K562 (cell line): ENCODE measurements at regions not wholly inside any gene's neighbourhood (a gene's known extent, or its start where the extent isn't known, plus 50 kb on each side); places are given as distances from the start of the nearest gene placed in this dataset.
A peak's percentile ranks its signal among the peaks of the same experiment; 100 is the strongest.

ENCODE experiments used
- ATAC-seq: fragments of 200-7000 bp; cut with Tn5 transposase; 3 replicates; pipeline ENCODE4 v1.9.1; 2020; ENCODE audit warnings: moderate library complexity
- BruUV-seq: library from RNA; stranded (reverse); fragments of 400-500 nt; replicated peaks from 2 replicates; lab custom pipeline; 2021; lab: Mats Ljungman, UMichigan
- CTCF ChIA-PET: fragments of 300-600 bp; formaldehyde crosslinking; extraction: SDS; loops from one replicate; lab custom pipeline; 2021; ENCODE audit warnings: low intra/inter-chr PET ratio; lab: Yijun Ruan, JAX
- POLR2A ChIA-PET: fragments of 300-600, 350-650 bp; sonication (Branson Sonifier 250); formaldehyde crosslinking; extraction: SDS; loops from one replicate; lab custom pipeline; 2021; ENCODE audit warnings: antibody characterized with exemption, inconsistent platforms; lab: Yijun Ruan, JAX
- DNase-seq, 4 experiments: peaks; one replicate each; pipeline versions ENCODE4 v3.0.0 to v3.0.0-alpha.2; 2011 to 2018; ENCODE audit warnings: low spot score in 3 of 4, mixed read lengths in 3 of 4; ENCODE audit errors: extremely low read depth in 1 of 4
- FAIRE-seq: peaks from 2 replicates; lab custom pipeline; 2011; peaks lifted over from hg19 to GRCh38; lab: Jason Lieb, UNC
- H2AFZ ChIP-seq: 2 replicates; pipeline ENCODE4 v1.6.0; 2011; ENCODE audit warnings: low read depth, low read length, control low read depth, inconsistent platforms
- H3K27ac ChIP-seq: fragments of 200-600 bp; 3 replicates; pipeline ENCODE4 v1.8.0; 2011; ENCODE audit warnings: low read depth, mild to moderate bottlenecking, control low read depth, inconsistent platforms, low read length, moderate library complexity, mixed read lengths; ENCODE audit errors: extremely low read depth
- H3K27me3 ChIP-seq, 2 experiments: fragments of 300-600 bp in 1 of 2; 2 replicates in 1 of 2; 3 replicates in 1 of 2; pipeline versions ENCODE4 v1.6.0 to v1.8.0; 2011; ENCODE audit warnings: inconsistent platforms in 2 of 2, low read length in 2 of 2, mild to moderate bottlenecking in 1 of 2, mixed read lengths in 1 of 2, moderate library complexity in 1 of 2; ENCODE audit not compliant: control insufficient read depth in 2 of 2, insufficient read depth in 2 of 2
- H3K36me3 ChIP-seq: fragments of 300-600 bp; 3 replicates; pipeline ENCODE4 v1.8.0; 2011; ENCODE audit warnings: mild to moderate bottlenecking, low read length, inconsistent platforms; ENCODE audit not compliant: control insufficient read depth, insufficient read depth
- H3K4me1 ChIP-seq, 2 experiments: fragments of 200-600 bp in 1 of 2; replicated peaks in 1 of 2; 2 replicates in 1 of 2; 3 replicates in 1 of 2; pipeline versions ENCODE4 v1.5.1 to v1.8.0; 2011; ENCODE audit warnings: inconsistent platforms in 2 of 2, low read length in 2 of 2, mild to moderate bottlenecking in 1 of 2, mixed read lengths in 1 of 2, moderate library complexity in 1 of 2; ENCODE audit not compliant: control insufficient read depth in 2 of 2, insufficient read depth in 2 of 2
- H3K4me2 ChIP-seq: 2 replicates; pipeline ENCODE4 v1.6.1; 2011; ENCODE audit warnings: low read length, control low read depth, inconsistent platforms, mixed read lengths; ENCODE audit not compliant: insufficient read depth
- H3K4me3 ChIP-seq: fragments of 200-600 bp; sonication (generic), shearing (Covaris generic); 2 replicates; pipeline ENCODE4 v1.5.1; 2016; ENCODE audit warnings: control low read depth, inconsistent platforms
- H3K79me2 ChIP-seq: fragments of 200-600 bp; 3 replicates; pipeline ENCODE4 v1.8.0; 2011; ENCODE audit warnings: low read length, inconsistent platforms; ENCODE audit not compliant: control insufficient read depth, insufficient read depth
- H3K9ac ChIP-seq, 2 experiments: 2 replicates each; pipeline versions ENCODE4 v1.6.0 to v1.6.1; 2011; ENCODE audit warnings: low read depth in 2 of 2, low read length in 2 of 2, control low read depth in 1 of 2, inconsistent platforms in 1 of 2, mild to moderate bottlenecking in 1 of 2, mixed read lengths in 1 of 2; ENCODE audit not compliant: insufficient read depth in 1 of 2
- H3K9me1 ChIP-seq: one replicate; pipeline ENCODE4 v1.6.0; 2011; ENCODE audit warnings: inconsistent platforms, mild to moderate bottlenecking, low read length, moderate library complexity; ENCODE audit not compliant: control insufficient read depth, insufficient read depth
- H3K9me3 ChIP-seq: replicated peaks from 2 replicates; pipeline ENCODE4 v1.5.1; 2011; ENCODE audit warnings: low read depth, low read length, inconsistent platforms; ENCODE audit not compliant: control insufficient read depth, insufficient read depth
- H4K20me1 ChIP-seq: replicated peaks from 2 replicates; pipeline ENCODE4 v1.6.1; 2011; ENCODE audit warnings: low read length, inconsistent platforms, mixed read lengths; ENCODE audit not compliant: control insufficient read depth, insufficient read depth
- ARID2 ChIP-seq: fragments of 450-650 bp; IDR thresholded peaks from 2 replicates; pipeline ENCODE4 v1.6.1; 2017; ENCODE audit warnings: antibody characterized with exemption, mild to moderate bottlenecking
- E2F3 ChIP-seq: fragments of 250-450 bp; sonication (Bioruptor Pico); IDR thresholded peaks from 2 replicates; pipeline ENCODE4 v1.4.0; 2020; ENCODE audit warnings: mild to moderate bottlenecking
- HDGF ChIP-seq: fragments of 450-650 bp; IDR thresholded peaks from 2 replicates; pipeline ENCODE4 v1.6.1; 2016
- KDM1A ChIP-seq, 2 experiments: fragments of 450-650 bp; IDR thresholded peaks; 2 replicates each; pipeline ENCODE4 v1.6.1; 2016; ENCODE audit warnings: mild to moderate bottlenecking in 2 of 2
- MAFF ChIP-seq: IDR thresholded peaks from 2 replicates; pipeline ENCODE4 v1.6.1; 2012; ENCODE audit warnings: low read length, improper control_type of control experiment
- MTA2 ChIP-seq: fragments of 450-650 bp; IDR thresholded peaks from 2 replicates; pipeline ENCODE4 v1.6.1; 2016; ENCODE audit warnings: low read depth
- NCOA2 ChIP-seq, 2 experiments: fragments of 450-650 bp; IDR thresholded peaks; 2 replicates each; pipeline ENCODE4 v1.6.1; 2018; ENCODE audit warnings: mild to moderate bottlenecking in 2 of 2, moderate library complexity in 1 of 2; ENCODE audit not compliant: partially characterized antibody in 2 of 2
- NFIC ChIP-seq: fragments of 450-650 bp; IDR thresholded peaks from 2 replicates; pipeline ENCODE4 v1.6.1; 2017; ENCODE audit warnings: mild to moderate bottlenecking, inconsistent platforms
- NR2C1 ChIP-seq, 2 experiments: fragments of 450-650 bp; IDR thresholded peaks; 2 replicates each; pipeline ENCODE4 v1.6.1; 2017; ENCODE audit warnings: mild to moderate bottlenecking in 2 of 2, antibody characterized with exemption in 1 of 2, inconsistent platforms in 1 of 2, missing compliant biosample characterization in 1 of 2, missing genetic modification characterization in 1 of 2
- NRF1 ChIP-seq, 2 experiments: fragments of 450-650 bp; IDR thresholded peaks in 1 of 2; conservative IDR thresholded peaks in 1 of 2; 2 replicates each; pipeline ENCODE4 v1.6.1; 2014; ENCODE audit warnings: mild to moderate bottlenecking in 2 of 2
- SREBF1 ChIP-seq: fragments of 150-350 bp; IDR thresholded peaks from 2 replicates; pipeline ENCODE4 v1.6.1; 2014; ENCODE audit warnings: antibody characterized with exemption, low read depth, low read length, borderline replicate concordance
- SRF ChIP-seq, 2 experiments: fragments of 250-450, 450-650 bp in 1 of 2; sonication (Bioruptor Pico) in 1 of 2; sonication (generic) in 1 of 2; formaldehyde crosslinking; IDR thresholded peaks; 2 replicates each; pipeline versions ENCODE4 v1.5.0 to v1.5.1; 2020 to 2022; ENCODE audit warnings: mild to moderate bottlenecking in 1 of 2, missing genetic modification reagents in 1 of 2
- TEAD4 ChIP-seq, 2 experiments: sonication (generic) in 1 of 2; formaldehyde crosslinking in 1 of 2; IDR thresholded peaks; 2 replicates each; pipeline versions ENCODE4 v1.6.1 to v1.8.0; 2012 to 2022; ENCODE audit warnings: borderline replicate concordance in 1 of 2, inconsistent platforms in 1 of 2, low read length in 1 of 2, mild to moderate bottlenecking in 1 of 2, missing genetic modification reagents in 1 of 2
- ZNF75A ChIP-seq: fragments of 450-650 bp; formaldehyde crosslinking; IDR thresholded peaks from 2 replicates; pipeline ENCODE4 v1.4.0; 2020; ENCODE audit warnings: mild to moderate bottlenecking
- WGBS: fragments of 100-300 bp; shearing (Covaris generic); methylation state at CpG from one replicate; pipeline ENCODE4 v1.1.6; 2016; ENCODE audit warnings: low coverage, mixed read lengths; ENCODE audit not compliant: insufficient coverage; ENCODE audit errors: missing lambda C conversion rate; 5-methylcytosine and 5-hydroxymethylcytosine counted together
- in situ Hi-C: fragments of 300-500 bp; cut with MboI; formaldehyde crosslinking; loops from 4 replicates; pipeline ENCODE4 v1.15.0; 2018; ENCODE audit warnings: inconsistent platforms, mixed read lengths
- intact Hi-C: fragments of 100-400 bp; cut with micrococcal nuclease; formaldehyde crosslinking; loops from 2 replicates; pipeline ENCODE4 v1.14.2; 2022
- TF ChIP-seq, protein P1 (sequence below): IDR thresholded peaks from 2 replicates; pipeline ENCODE4 v1.6.1; 2016; ENCODE audit warnings: missing genetic modification characterization, missing compliant biosample characterization

DNA sequence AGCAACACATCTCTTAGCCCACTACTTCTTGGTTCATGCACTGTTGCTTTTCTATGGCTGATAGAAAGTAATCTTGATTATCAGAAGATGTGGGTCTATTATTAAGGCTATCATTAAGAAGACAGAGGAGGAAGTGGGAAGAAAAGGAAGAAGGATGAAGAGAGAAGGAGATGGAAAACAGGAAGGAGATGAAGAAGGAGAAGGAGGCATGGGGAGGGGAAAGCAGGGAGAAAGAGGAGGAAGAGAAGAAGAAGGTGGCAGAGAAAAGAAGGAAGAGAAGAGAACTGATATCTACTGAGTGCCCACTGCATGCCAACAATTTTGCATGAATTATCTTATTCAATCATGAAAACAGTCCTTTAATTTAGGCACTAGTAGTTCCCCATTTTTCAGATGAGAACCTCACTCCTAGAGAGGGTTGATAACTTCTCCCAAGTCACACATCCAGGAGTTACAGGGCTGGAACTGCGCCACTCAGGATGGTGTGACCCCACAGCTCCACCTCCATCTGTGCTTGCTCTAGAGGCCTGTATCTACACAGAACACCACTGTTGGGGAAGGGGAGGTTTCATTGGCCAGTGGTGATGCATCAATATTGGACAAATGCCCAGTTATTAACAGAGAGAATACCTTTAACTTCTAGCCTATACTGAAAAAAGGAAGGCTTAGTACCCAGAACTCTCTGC, 147.4 kb downstream of the CXCL12 start:
- TF ChIP-seq, protein P1, sequence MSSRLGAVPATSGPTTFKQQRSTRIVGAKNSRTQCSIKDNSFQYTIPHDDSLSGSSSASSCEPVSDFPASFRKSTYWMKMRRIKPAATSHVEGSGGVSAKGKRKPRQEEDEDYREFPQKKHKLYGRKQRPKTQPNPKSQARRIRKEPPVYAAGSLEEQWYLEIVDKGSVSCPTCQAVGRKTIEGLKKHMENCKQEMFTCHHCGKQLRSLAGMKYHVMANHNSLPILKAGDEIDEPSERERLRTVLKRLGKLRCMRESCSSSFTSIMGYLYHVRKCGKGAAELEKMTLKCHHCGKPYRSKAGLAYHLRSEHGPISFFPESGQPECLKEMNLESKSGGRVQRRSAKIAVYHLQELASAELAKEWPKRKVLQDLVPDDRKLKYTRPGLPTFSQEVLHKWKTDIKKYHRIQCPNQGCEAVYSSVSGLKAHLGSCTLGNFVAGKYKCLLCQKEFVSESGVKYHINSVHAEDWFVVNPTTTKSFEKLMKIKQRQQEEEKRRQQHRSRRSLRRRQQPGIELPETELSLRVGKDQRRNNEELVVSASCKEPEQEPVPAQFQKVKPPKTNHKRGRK = peak; percentile 76
- no peak for TF ChIP-seq ZNF75A (CRISPR knock-in tag)
- peak in 1 of 2 experiments; percentile 21; a peak in 1 of 4 replicates for TF ChIP-seq NRF1 (conservative IDR thresholded peaks at IDR 0.05 in 1 of 2, IDR thresholded peaks at IDR 0.05 in 1 of 2)
- TF ChIP-seq HDGF = peak; percentile 29; the same call in 1 of the 2 replicates
- TF ChIP-seq MTA2 = no peak
- 0 out of 2 replicates have a peak, but pooled peaks have one; percentile 20 for TF ChIP-seq TEAD4 (IDR thresholded peaks at IDR 0.05; ENCODE audit: low read length)
- no peak for TF ChIP-seq TEAD4 (CRISPR knock-in tag; IDR thresholded peaks at IDR 0.05; ENCODE audit: borderline replicate concordance)
- no peak for TF ChIP-seq KDM1A (IDR thresholded peaks at IDR 0.05)
- no peak for TF ChIP-seq ARID2
- TF ChIP-seq NR2C1 (IDR thresholded peaks at IDR 0.05) = 0 out of 2 replicates have a peak, but pooled peaks have one; percentile 22
- TF ChIP-seq NR2C1 (tag; IDR thresholded peaks at IDR 0.05) = no peak
- TF ChIP-seq NFIC = peak; percentile 38; the same call in 1 of the 2 replicates
- no peak for TF ChIP-seq SRF (CRISPR knock-in tag; IDR thresholded peaks at IDR 0.05)
- no peak for TF ChIP-seq E2F3 (CRISPR knock-in tag)
- no peak for TF ChIP-seq SREBF1
- TF ChIP-seq MAFF = no peak
- TF ChIP-seq NCOA2 (IDR thresholded peaks at IDR 0.05; ENCODE audit: partially characterized antibody in 2 of 2) = no peak
- ChIA-PET POLR2A (no interaction called here), CTCF (no interaction called here)
- DNase-seq (peak; percentile 45 to 67 (median 62)), FAIRE-seq (peak; percentile 69), ATAC-seq (peak; percentile 68)
- H3K4me1 ChIP-seq = peaks cover 14 to 18% of the 10 kb centered on the region in 2 experiments
- H4K20me1 ChIP-seq = no peaks in the 10 kb centered on the region
- H3K27ac ChIP-seq = no peak overlapping the region
- peak overlapping the region; percentile 9; the same call in 1 of the 2 replicates for H3K4me2 ChIP-seq
- WGBS = 20% methylated on average over 1 of the region's 1 CpG
- in situ Hi-C loops (no loop called here), intact Hi-C loops (no loop called here)
- no peaks in the 10 kb centered on the region for H3K36me3 ChIP-seq
- no peaks in the 10 kb centered on the region for H3K79me2 ChIP-seq
- no peaks in the 10 kb centered on the region for H3K27me3 ChIP-seq
- no peaks in the 10 kb centered on the region for H3K9me1 ChIP-seq
- H3K9ac ChIP-seq = no peak overlapping the region
- no peak overlapping the region for H2AFZ ChIP-seq
- H3K4me3 ChIP-seq = no peak overlapping the region
- H3K9me3 ChIP-seq = no peaks in the 10 kb centered on the region
- BruUV-seq = no TSS peak
